ENCODE measurements at regions not wholly inside any gene's neighbourhood (a gene's known extent, or its start where the extent isn't known, plus 50 kb on each side); places are given as distances from the start of the nearest gene placed in this dataset.

- no peak for TF ChIP-seq CHD7 (IDR thresholded peaks at IDR 0.05; ENCODE audit: insufficient replicate concordance, low read length)
- no peak for TF ChIP-seq RXRA (IDR thresholded peaks at IDR 0.05; ENCODE audit: insufficient read depth, low read depth, low read length)
- TF ChIP-seq TBP (IDR thresholded peaks at IDR 0.05; ENCODE audit: low read depth, low read length), result no peak
- no peak for TF ChIP-seq NANOG (IDR thresholded peaks at IDR 0.05; ENCODE audit: insufficient read depth, low read depth, low read length, poor library complexity, severe bottlenecking)
Observed at GRCh38 chr10:28381903-28382347, 79.1 kb upstream of the MPP7 start (continued).

Data from H1 (cell line).